Body of pancreas (tissue), 4 donors: ENCODE measurements at regions not wholly inside any gene's neighbourhood (a gene's known extent, or its start where the extent isn't known, plus 50 kb on each side); places are given as distances from the start of the nearest gene placed in this dataset.

Experiments
- CTCF ChIP-seq, 7 experiments: fragments of 450-650 bp in 4 of 7; fragments of 200-600 bp in 3 of 7; sonication (generic) in 3 of 7; IDR thresholded peaks; one replicate each; pipeline ENCODE4 v1.5.1; 2016 to 2019; ENCODE audit warnings: antibody characterized with exemption in 7 of 7
- POLR2A ChIP-seq, 3 donors: fragments of 450-650 bp; IDR thresholded peaks; one replicate each; pipeline ENCODE4 v1.6.1; 2016; ENCODE audit warnings: antibody characterized with exemption in 3 of 3, mild to moderate bottlenecking in 2 of 3

GRCh38 chr22:25373961-25374360 is 154.5 kb downstream of the CRYBB2 start:
- TF ChIP-seq CTCF (IDR thresholded peaks at IDR 0.05) = no peak
- no peak for TF ChIP-seq POLR2A (IDR thresholded peaks at IDR 0.05)
